Progenitor cell of endocrine pancreas (in vitro differentiated cells): ENCODE measurements at regions not wholly inside any gene's neighbourhood (a gene's known extent, or its start where the extent isn't known, plus 50 kb on each side); places are given as distances from the start of the nearest gene placed in this dataset.
A peak's percentile ranks its signal among the peaks of the same experiment; 100 is the strongest.
"Not testable (repeated sequence)": the region's sequence is repeated elsewhere in the genome, so short reads cannot be mapped to it uniquely, and the experiment has no call there.

Experiments used
- DNase-seq: peaks from one replicate; pipeline ENCODE4 v3.0.0; 2021; ENCODE audit warnings: low spot score; ENCODE audit not compliant: unreplicated experiment
- H3K27ac Mint-ChIP-seq: 2 replicates; pipeline ENCODE4 v1.8.0; 2021; ENCODE audit warnings: mild to moderate bottlenecking, moderate library complexity, mixed read lengths
- H3K27me3 Mint-ChIP-seq: 2 replicates; pipeline ENCODE4 v1.8.0; 2021; ENCODE audit warnings: mixed read lengths
- H3K36me3 Mint-ChIP-seq: 2 replicates; pipeline ENCODE4 v1.8.0; 2022; ENCODE audit warnings: mixed read lengths; ENCODE audit not compliant: insufficient read depth
- H3K4me1 Mint-ChIP-seq: 2 replicates; pipeline ENCODE4 v1.8.0; 2021; ENCODE audit warnings: low read depth, mixed read lengths
- H3K4me3 Mint-ChIP-seq: 2 replicates; pipeline ENCODE4 v1.8.0; 2021; ENCODE audit warnings: low read depth, mild to moderate bottlenecking, moderate library complexity, mixed read lengths
- H3K9me3 Mint-ChIP-seq: 2 replicates; pipeline ENCODE4 v1.8.0; 2021; ENCODE audit warnings: low read depth, mixed read lengths
- TF ChIP-seq, protein P1 (sequence below): fragments of 200-600 bp; sonication (generic); IDR thresholded peaks from one replicate; pipeline ENCODE4 v1.5.0; 2021; ENCODE audit warnings: antibody characterized with exemption, mild to moderate bottlenecking; ENCODE audit not compliant: unreplicated experiment

DNA sequence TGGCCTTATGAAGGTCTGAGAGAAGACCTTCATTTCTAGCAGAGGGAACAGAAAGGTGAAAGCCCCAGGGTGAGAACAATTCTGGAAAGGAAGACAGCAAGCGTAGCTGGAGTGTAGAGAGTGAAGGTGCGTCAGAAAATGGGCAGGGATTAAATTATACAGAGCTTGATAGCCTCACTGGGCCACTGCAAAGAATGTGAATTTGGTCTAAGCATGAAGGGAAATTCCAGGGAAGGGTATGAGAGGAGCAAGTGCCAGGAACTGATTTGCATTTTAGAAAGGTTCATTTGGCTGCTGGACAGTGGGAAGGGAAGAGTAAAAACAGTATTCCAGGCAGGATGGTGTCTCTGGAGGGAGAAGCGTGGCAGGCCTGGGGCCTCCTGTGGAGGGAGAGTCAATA, 274.1 kb upstream of the ASIC2 start:
- no peaks in the 10 kb centered on the region for H3K4me1 Mint-ChIP-seq
- peaks cover 29% of the 10 kb centered on the region for H3K27me3 Mint-ChIP-seq
- no peak for DNase-seq
- no peaks in the 10 kb centered on the region for H3K36me3 Mint-ChIP-seq
- no peak overlapping the region for H3K27ac Mint-ChIP-seq
- TF ChIP-seq, protein P1, sequence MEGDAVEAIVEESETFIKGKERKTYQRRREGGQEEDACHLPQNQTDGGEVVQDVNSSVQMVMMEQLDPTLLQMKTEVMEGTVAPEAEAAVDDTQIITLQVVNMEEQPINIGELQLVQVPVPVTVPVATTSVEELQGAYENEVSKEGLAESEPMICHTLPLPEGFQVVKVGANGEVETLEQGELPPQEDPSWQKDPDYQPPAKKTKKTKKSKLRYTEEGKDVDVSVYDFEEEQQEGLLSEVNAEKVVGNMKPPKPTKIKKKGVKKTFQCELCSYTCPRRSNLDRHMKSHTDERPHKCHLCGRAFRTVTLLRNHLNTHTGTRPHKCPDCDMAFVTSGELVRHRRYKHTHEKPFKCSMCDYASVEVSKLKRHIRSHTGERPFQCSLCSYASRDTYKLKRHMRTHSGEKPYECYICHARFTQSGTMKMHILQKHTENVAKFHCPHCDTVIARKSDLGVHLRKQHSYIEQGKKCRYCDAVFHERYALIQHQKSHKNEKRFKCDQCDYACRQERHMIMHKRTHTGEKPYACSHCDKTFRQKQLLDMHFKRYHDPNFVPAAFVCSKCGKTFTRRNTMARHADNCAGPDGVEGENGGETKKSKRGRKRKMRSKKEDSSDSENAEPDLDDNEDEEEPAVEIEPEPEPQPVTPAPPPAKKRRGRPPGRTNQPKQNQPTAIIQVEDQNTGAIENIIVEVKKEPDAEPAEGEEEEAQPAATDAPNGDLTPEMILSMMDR = no peak
- H3K9me3 Mint-ChIP-seq = peaks cover 3% of the 10 kb centered on the region
- H3K4me3 Mint-ChIP-seq = no peak overlapping the region

DNA sequence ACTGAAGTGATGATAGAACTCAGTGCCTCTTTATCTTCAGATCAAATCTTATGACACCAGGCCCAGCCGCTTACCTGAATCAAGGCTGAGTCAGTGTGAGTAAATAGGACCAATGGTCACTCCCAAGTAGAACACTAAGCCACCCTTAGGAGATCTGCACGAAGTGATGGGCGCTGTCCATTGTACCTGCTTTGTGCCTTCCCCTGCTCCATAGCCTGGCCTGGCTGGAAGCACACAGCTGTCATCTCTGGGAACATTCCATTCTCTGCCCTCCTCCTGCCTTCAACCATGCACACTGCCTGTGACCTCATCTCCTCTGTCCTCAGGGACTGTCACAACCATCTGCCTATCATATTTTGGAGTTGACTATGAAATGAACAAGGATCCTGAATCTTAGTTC, 279.5 kb upstream of the ASIC2 start:
- Mint-ChIP-seq H3K9me3 (no peaks in the 10 kb centered on the region), H3K27me3 (peaks cover 30% of the 10 kb centered on the region), H3K27ac (no peak overlapping the region), H3K4me3 (no peak overlapping the region), H3K4me1 (no peaks in the 10 kb centered on the region), H3K36me3 (no peaks in the 10 kb centered on the region)
- DNase-seq = peak; percentile 12
- TF ChIP-seq, protein P1 = no peak

DNA sequence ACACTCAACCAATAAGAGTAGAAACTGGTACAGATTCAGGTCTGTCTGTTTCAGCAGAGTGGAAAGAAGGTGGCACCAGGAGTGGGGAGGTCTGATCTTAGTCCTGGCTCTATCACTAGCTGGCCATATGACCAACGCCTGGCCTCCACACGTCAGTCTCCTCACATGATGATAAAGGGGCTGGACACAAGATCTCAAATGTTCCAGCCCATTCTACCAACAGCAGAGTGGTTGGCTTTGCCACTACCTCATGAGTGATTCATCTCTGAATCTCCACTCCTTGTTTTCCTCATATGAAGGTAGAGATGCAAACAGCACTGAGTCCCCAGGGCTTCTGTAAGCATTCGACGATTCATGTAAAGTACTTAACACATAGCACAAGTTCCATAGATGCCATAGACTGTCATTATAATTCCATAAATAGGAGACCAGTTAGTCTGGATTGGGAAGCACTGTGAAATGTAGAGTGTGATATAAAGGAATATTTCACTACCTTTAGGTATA, 281.9 kb upstream of the ASIC2 start:
- no peak for DNase-seq
- Mint-ChIP-seq H3K9me3 (peaks cover under 1% of the 10 kb centered on the region), H3K4me3 (no peak overlapping the region), H3K27me3 (peaks cover 28% of the 10 kb centered on the region), H3K36me3 (no peaks in the 10 kb centered on the region), H3K4me1 (no peaks in the 10 kb centered on the region), H3K27ac (no peak overlapping the region)
- TF ChIP-seq, protein P1 = no peak

DNA sequence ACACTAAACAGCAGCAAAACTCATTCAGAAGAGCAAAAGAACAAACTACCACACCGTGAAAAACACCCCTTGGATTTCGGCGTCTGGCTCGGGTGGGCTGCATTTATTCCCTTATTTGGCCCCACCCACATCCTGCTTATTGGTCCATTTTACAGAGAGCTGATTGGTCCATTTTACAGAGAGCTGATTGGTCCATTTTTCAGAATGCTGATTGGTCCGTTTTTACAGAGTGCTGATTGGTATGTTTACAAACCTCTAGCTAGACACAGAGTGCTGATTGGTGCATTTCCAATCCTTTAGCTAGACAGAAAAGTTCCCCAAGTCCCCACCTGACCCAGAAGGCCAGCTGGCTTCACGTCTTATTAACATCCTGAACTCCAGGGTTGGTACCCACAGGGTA, 286.6 kb upstream of the ASIC2 start:
- peaks cover 19% of the 10 kb centered on the region for H3K27me3 Mint-ChIP-seq
- not testable (repeated sequence) for H3K27ac Mint-ChIP-seq, DNase-seq, H3K36me3 Mint-ChIP-seq, H3K4me3 Mint-ChIP-seq, H3K4me1 Mint-ChIP-seq, H3K9me3 Mint-ChIP-seq

DNA sequence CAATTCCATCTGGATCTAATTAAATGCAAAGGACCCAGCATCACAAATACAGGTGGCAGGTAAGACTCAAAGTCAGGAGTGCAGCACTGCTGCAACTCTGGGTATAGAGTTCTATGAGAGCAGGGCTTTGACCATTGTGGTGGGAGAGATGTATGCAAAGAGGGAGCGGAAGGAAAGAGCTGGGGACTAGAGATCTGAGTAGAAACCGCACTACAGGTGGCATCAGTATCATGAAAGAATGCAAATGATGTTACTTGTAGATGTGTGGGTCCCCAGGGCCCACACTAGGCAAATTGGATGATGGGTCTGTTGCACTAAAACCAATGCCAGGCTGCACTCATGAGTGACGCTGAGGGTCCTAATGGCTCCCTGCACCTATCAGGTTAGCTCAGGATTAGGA, 287.1 kb upstream of the ASIC2 start:
- TF ChIP-seq, protein P1 = no peak
- DNase-seq = no peak
- Mint-ChIP-seq H3K4me1 (no peaks in the 10 kb centered on the region), H3K9me3 (peaks cover 2% of the 10 kb centered on the region), H3K27ac (no peak overlapping the region), H3K36me3 (no peaks in the 10 kb centered on the region), H3K27me3 (peaks cover 17% of the 10 kb centered on the region), H3K4me3 (no peak overlapping the region)

DNA sequence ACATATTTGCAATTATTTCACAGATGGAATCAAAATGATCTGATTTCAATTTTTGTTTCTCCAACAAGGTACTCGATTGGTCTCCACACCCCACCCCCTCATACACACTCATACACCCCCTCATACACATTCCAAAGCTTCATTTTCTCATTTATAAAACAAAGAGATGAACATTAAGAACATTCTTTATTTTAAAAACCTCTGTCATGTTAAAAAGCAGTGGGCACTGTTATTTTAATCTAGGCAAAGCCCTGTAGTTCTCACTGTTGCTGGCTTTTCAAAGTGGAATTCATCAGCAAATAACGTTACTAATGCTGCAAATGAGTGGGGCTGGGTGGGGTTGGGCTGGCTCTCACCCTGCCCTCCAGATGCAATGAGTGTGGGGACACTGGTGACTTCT, 289.6 kb upstream of the ASIC2 start:
- DNase-seq = no peak
- Mint-ChIP-seq H3K27ac (no peak overlapping the region), H3K4me3 (no peak overlapping the region), H3K9me3 (peaks cover 2% of the 10 kb centered on the region), H3K27me3 (peaks cover 13% of the 10 kb centered on the region), H3K36me3 (no peaks in the 10 kb centered on the region), H3K4me1 (no peaks in the 10 kb centered on the region)
- TF ChIP-seq, protein P1 = no peak
